ENCODE measurements at regions not wholly inside any gene's neighbourhood (a gene's known extent, or its start where the extent isn't known, plus 50 kb on each side); places are given as distances from the start of the nearest gene placed in this dataset.

GRCh38 chr13:90205081-90205480 lies 1142.4 kb upstream of the MIR17HG start:
- no peak for DNase-seq (ENCODE audit: low spot score)
- ChIA-PET CTCF (no interaction called here), POLR2A (no interaction called here)
- Mint-ChIP-seq H3K27me3 (ENCODE audit: low read depth) (peaks cover 2% of the 10 kb centered on the region; the same call in 1 of the 2 replicates), H3K4me1 (no peaks in the 10 kb centered on the region), H3K27ac (no peak overlapping the region), H3K36me3 (no peaks in the 10 kb centered on the region), H3K9me3 (peaks cover 7% of the 10 kb centered on the region), H3K4me3 (no peak overlapping the region)
- TF ChIP-seq IRF2 (CRISPR knock-in tag; IDR thresholded peaks at IDR 0.05; ENCODE audit: borderline replicate concordance, low read depth) (no peak), ZNF263 (CRISPR knock-in tag; IDR thresholded peaks at IDR 0.05; ENCODE audit: low read depth) (no peak), SMAD4 (CRISPR knock-in tag; IDR thresholded peaks at IDR 0.05) (no peak), RORB (CRISPR knock-in tag; IDR thresholded peaks at IDR 0.05) (no peak), PREB (CRISPR knock-in tag; IDR thresholded peaks at IDR 0.05; ENCODE audit: borderline replicate concordance) (no peak), ZSCAN18 (CRISPR knock-in tag; IDR thresholded peaks at IDR 0.05) (no peak), TP53 (CRISPR knock-in tag; IDR thresholded peaks at IDR 0.05) (no peak), SMAD3 (CRISPR knock-in tag; IDR thresholded peaks at IDR 0.05; ENCODE audit: borderline replicate concordance) (no peak), TEAD1 (CRISPR knock-in tag; IDR thresholded peaks at IDR 0.05) (no peak), KAT7 (CRISPR knock-in tag; IDR thresholded peaks at IDR 0.05; ENCODE audit: borderline replicate concordance) (no peak), NFATC4 (CRISPR knock-in tag; IDR thresholded peaks at IDR 0.05) (no peak), AR (CRISPR knock-in tag; IDR thresholded peaks at IDR 0.05) (no peak)
- TF ChIP-seq, protein P1, sequence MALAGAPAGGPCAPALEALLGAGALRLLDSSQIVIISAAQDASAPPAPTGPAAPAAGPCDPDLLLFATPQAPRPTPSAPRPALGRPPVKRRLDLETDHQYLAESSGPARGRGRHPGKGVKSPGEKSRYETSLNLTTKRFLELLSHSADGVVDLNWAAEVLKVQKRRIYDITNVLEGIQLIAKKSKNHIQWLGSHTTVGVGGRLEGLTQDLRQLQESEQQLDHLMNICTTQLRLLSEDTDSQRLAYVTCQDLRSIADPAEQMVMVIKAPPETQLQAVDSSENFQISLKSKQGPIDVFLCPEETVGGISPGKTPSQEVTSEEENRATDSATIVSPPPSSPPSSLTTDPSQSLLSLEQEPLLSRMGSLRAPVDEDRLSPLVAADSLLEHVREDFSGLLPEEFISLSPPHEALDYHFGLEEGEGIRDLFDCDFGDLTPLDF (CRISPR knock-in tag; IDR thresholded peaks at IDR 0.05): no peak
- TF ChIP-seq, protein P2, sequence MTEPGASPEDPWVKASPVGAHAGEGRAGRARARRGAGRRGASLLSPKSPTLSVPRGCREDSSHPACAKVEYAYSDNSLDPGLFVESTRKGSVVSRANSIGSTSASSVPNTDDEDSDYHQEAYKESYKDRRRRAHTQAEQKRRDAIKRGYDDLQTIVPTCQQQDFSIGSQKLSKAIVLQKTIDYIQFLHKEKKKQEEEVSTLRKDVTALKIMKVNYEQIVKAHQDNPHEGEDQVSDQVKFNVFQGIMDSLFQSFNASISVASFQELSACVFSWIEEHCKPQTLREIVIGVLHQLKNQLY (CRISPR knock-in tag; IDR thresholded peaks at IDR 0.05): no peak
- TF ChIP-seq, protein P3, sequence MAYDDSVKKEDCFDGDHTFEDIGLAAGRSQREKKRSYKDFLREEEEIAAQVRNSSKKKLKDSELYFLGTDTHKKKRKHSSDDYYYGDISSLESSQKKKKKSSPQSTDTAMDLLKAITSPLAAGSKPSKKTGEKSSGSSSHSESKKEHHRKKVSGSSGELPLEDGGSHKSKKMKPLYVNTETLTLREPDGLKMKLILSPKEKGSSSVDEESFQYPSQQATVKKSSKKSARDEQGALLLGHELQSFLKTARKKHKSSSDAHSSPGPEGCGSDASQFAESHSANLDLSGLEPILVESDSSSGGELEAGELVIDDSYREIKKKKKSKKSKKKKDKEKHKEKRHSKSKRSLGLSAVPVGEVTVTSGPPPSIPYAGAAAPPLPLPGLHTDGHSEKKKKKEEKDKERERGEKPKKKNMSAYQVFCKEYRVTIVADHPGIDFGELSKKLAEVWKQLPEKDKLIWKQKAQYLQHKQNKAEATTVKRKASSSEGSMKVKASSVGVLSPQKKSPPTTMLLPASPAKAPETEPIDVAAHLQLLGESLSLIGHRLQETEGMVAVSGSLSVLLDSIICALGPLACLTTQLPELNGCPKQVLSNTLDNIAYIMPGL (CRISPR knock-in tag; IDR thresholded peaks at IDR 0.05): no peak
- TF ChIP-seq, protein P4, sequence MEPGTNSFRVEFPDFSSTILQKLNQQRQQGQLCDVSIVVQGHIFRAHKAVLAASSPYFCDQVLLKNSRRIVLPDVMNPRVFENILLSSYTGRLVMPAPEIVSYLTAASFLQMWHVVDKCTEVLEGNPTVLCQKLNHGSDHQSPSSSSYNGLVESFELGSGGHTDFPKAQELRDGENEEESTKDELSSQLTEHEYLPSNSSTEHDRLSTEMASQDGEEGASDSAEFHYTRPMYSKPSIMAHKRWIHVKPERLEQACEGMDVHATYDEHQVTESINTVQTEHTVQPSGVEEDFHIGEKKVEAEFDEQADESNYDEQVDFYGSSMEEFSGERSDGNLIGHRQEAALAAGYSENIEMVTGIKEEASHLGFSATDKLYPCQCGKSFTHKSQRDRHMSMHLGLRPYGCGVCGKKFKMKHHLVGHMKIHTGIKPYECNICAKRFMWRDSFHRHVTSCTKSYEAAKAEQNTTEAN (CRISPR knock-in tag; IDR thresholded peaks at IDR 0.05): no peak
- ATAC-seq: no peak
